DND-41 (cell line): ENCODE measurements at regions not wholly inside any gene's neighbourhood (a gene's known extent, or its start where the extent isn't known, plus 50 kb on each side); places are given as distances from the start of the nearest gene placed in this dataset.
A peak's percentile ranks its signal among the peaks of the same experiment; 100 is the strongest.

Source experiments
- ATAC-seq: fragments of 200-7000 bp; cut with Tn5 transposase; 3 replicates; pipeline ENCODE4 v1.9.1; 2021; ENCODE audit warnings: low read depth; ENCODE audit not compliant: insufficient read depth
- DNase-seq: peaks from one replicate; pipeline ENCODE4 v3.0.0-alpha.2; 2020
- H2AFZ ChIP-seq: 2 replicates; pipeline ENCODE4 v1.6.0; 2012; ENCODE audit warnings: low read depth, low read length
- H3K27ac ChIP-seq: 2 replicates; pipeline ENCODE4 v1.5.1; 2012; ENCODE audit warnings: low read length, inconsistent platforms
- H3K27me3 ChIP-seq: fragments of 200-600 bp; sonication (generic); 2 replicates; pipeline ENCODE4 v1.6.0; 2012; ENCODE audit warnings: low read length, mild to moderate bottlenecking, inconsistent platforms; ENCODE audit not compliant: insufficient read depth, poor library complexity
- H3K36me3 ChIP-seq: 2 replicates; pipeline ENCODE4 v1.5.1; 2012; ENCODE audit warnings: low read length, inconsistent platforms; ENCODE audit not compliant: insufficient read depth
- H3K4me1 ChIP-seq: 2 replicates; pipeline ENCODE4 v1.5.1; 2012; ENCODE audit warnings: mild to moderate bottlenecking, low read length; ENCODE audit not compliant: insufficient read depth
- H3K4me2 ChIP-seq: 2 replicates; pipeline ENCODE4 v1.6.0; 2012; ENCODE audit warnings: mild to moderate bottlenecking, moderate library complexity, low read length, inconsistent platforms; ENCODE audit not compliant: insufficient read depth
- H3K4me3 ChIP-seq, 2 experiments: fragments of 200-600 bp in 1 of 2; shearing (Covaris generic) in 1 of 2; 2 replicates each; pipeline ENCODE4 v1.5.1; 2012 to 2016; ENCODE audit warnings: inconsistent platforms in 2 of 2, low read length in 2 of 2, mild to moderate bottlenecking in 2 of 2, low read depth in 1 of 2, moderate library complexity in 1 of 2
- H3K79me2 ChIP-seq: 2 replicates; pipeline ENCODE4 v1.6.0; 2012; ENCODE audit warnings: low read length, inconsistent platforms; ENCODE audit not compliant: insufficient read depth
- H3K9ac ChIP-seq: 2 replicates; pipeline ENCODE4 v1.6.0; 2012; ENCODE audit warnings: low read depth, mild to moderate bottlenecking, inconsistent platforms, low read length, moderate library complexity
- H3K9me3 ChIP-seq: 2 replicates; pipeline ENCODE4 v1.5.1; 2012; ENCODE audit warnings: low read length, moderate library complexity, mild to moderate bottlenecking, inconsistent platforms; ENCODE audit not compliant: insufficient read depth, severe bottlenecking
- H4K20me1 ChIP-seq: 2 replicates; pipeline ENCODE4 v1.6.0; 2012; ENCODE audit warnings: low read length; ENCODE audit not compliant: insufficient read depth
- EZH2 ChIP-seq: IDR thresholded peaks from 3 replicates; pipeline ENCODE4 v1.6.1; 2012; ENCODE audit warnings: borderline replicate concordance, low read depth, mild to moderate bottlenecking, moderate library complexity, low read length, inconsistent platforms; ENCODE audit not compliant: severe bottlenecking
- TF ChIP-seq, protein P1 (sequence below): IDR thresholded peaks from 2 replicates; pipeline ENCODE4 v1.5.1; 2012; ENCODE audit warnings: borderline replicate concordance, low read length, moderate library complexity, mild to moderate bottlenecking; ENCODE audit not compliant: poor library complexity, severe bottlenecking; ENCODE audit errors: extremely low read depth

DNA sequence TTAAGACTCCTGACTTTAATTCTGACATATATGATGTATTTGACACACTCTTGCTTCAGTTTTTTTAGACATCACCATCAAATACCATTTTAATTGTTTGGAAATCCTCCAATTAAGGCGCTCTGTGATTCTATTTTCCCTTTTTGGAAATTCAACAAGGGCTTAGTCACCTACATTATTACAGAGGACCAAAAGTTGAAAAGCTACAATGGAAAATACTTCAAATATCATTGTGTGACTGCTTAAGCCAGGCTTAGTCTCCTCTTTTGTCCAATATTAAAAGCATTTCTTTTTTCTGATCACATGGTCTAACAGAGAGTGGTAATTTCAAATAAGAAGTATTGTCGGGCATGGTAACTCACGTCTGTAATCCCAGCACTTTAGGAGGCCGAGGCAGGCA, 160.3 kb downstream of the CEMIP2 start:
- Histone ChIP-seq H4K20me1 (no peaks in the 10 kb centered on the region), H3K9ac (no peak overlapping the region), H3K4me3 (no peak overlapping the region), H3K79me2 (no peaks in the 10 kb centered on the region), H3K27ac (no peak overlapping the region), H3K4me1 (no peaks in the 10 kb centered on the region), H3K27me3 (no peaks in the 10 kb centered on the region), H3K9me3 (no peaks in the 10 kb centered on the region), H3K4me2 (no peak overlapping the region), H3K36me3 (no peaks in the 10 kb centered on the region), H2AFZ (no peak overlapping the region)
- no peak for ATAC-seq
- no peak for DNase-seq
- TF ChIP-seq EZH2, result no peak
- TF ChIP-seq, protein P1, sequence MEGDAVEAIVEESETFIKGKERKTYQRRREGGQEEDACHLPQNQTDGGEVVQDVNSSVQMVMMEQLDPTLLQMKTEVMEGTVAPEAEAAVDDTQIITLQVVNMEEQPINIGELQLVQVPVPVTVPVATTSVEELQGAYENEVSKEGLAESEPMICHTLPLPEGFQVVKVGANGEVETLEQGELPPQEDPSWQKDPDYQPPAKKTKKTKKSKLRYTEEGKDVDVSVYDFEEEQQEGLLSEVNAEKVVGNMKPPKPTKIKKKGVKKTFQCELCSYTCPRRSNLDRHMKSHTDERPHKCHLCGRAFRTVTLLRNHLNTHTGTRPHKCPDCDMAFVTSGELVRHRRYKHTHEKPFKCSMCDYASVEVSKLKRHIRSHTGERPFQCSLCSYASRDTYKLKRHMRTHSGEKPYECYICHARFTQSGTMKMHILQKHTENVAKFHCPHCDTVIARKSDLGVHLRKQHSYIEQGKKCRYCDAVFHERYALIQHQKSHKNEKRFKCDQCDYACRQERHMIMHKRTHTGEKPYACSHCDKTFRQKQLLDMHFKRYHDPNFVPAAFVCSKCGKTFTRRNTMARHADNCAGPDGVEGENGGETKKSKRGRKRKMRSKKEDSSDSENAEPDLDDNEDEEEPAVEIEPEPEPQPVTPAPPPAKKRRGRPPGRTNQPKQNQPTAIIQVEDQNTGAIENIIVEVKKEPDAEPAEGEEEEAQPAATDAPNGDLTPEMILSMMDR, result no peak

DNA sequence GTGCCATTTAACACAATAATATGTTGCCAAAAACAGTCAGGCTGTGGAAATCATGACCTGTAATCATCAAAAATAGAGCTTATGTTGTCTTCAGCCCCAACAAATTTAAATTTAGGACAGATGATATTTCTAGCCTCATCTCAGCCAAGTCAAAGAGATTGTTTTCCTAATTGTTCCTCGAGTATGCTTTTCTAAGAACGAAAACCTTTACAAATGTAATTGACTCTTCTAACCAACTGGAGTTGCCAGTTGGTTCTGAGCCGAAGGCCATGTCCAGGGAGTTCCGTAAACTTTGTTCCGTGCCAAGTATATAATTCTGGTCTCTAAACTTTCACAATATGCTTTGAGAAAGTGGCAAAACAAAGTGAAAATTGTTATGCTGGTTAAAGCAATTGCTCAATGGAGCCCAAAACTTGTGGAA, 160.8 kb downstream of the CEMIP2 start:
- Histone ChIP-seq H3K9me3 (no peaks in the 10 kb centered on the region), H3K4me3 (no peak overlapping the region), H4K20me1 (no peaks in the 10 kb centered on the region), H3K4me1 (no peaks in the 10 kb centered on the region), H2AFZ (no peak overlapping the region), H3K4me2 (no peak overlapping the region), H3K36me3 (no peaks in the 10 kb centered on the region), H3K79me2 (no peaks in the 10 kb centered on the region), H3K27ac (no peak overlapping the region), H3K27me3 (no peaks in the 10 kb centered on the region), H3K9ac (no peak overlapping the region)
- ATAC-seq, result no peak
- DNase-seq, result no peak
- TF ChIP-seq, protein P1, result no peak
- no peak for TF ChIP-seq EZH2

DNA sequence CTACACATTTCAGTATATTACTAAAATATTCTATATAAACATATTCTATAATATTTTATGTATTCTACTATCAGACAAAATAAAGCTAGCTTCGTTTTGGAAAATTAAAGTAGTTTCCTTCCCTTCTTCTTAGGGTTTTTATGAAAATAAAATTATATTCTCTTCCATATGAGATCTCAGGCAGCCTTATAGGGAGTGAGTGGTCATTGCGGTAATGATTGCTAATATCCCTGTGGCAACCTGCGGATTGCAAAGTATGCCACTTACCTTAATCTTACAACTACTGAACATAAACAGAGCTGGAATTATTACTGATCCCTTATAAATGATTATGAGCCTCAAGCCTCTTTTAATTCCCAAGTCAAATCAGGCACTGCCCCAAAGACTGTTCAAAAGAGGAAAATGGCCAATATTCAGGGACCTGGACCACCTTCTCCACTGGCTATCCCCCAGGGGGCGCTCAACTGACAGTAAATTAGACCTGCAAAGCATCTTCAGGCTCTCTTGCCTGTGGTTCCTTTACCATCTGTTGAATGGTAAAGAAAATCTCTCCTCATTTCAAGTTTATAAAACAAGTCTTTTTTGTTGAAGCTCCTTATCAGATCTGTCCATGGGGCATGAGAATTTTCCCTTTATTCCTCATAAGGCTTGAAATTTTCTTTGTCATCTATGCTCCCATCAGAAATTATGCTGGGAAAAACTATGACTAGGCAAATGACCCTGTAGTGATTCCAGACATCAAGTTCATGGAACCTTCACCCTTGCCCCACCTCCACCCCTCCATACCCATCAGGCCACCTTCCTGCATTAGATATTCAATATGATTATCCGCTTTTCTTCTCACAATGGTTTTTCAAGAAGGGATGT, 163.9 kb downstream of the CEMIP2 start:
- Histone ChIP-seq H3K27ac (no peak overlapping the region), H3K27me3 (no peaks in the 10 kb centered on the region), H2AFZ (no peak overlapping the region), H3K79me2 (no peaks in the 10 kb centered on the region), H3K4me2 (no peak overlapping the region), H3K4me1 (no peaks in the 10 kb centered on the region), H3K4me3 (no peak overlapping the region), H3K36me3 (no peaks in the 10 kb centered on the region), H3K9ac (no peak overlapping the region), H4K20me1 (no peaks in the 10 kb centered on the region), H3K9me3 (no peaks in the 10 kb centered on the region)
- DNase-seq (peak; percentile 73), ATAC-seq (peak; percentile 94)
- TF ChIP-seq, protein P1, result peak; percentile 79
- no peak for TF ChIP-seq EZH2
